IMR-90 (cell line): ENCODE measurements at regions not wholly inside any gene's neighbourhood (a gene's known extent, or its start where the extent isn't known, plus 50 kb on each side); places are given as distances from the start of the nearest gene placed in this dataset.

Source experiments
- ATAC-seq: fragments of 200-7000 bp; cut with Tn5 transposase; 2 replicates; pipeline ENCODE4 v1.9.1; 2020; ENCODE audit warnings: low read depth, mild to moderate bottlenecking, moderate library complexity
- BruUV-seq: library from RNA; stranded (reverse); fragments of 400-500 nt; replicated peaks from 2 replicates; lab custom pipeline; 2021; lab: Mats Ljungman, UMichigan
- CTCF ChIA-PET: fragments of 300-600 bp; formaldehyde crosslinking; extraction: SDS; loops from one replicate; lab custom pipeline; 2021; ENCODE audit warnings: antibody characterized with exemption; lab: Yijun Ruan, JAX
- POLR2A ChIA-PET: fragments of 300-600 bp; sonication (Branson Sonifier 250); formaldehyde crosslinking; loops from one replicate; lab custom pipeline; 2022; ENCODE audit warnings: antibody characterized with exemption; ENCODE audit not compliant: unreplicated experiment; lab: Charles Lee
- DNase-seq: peaks from one replicate; pipeline ENCODE4 v3.0.0; 2013
- H2AFZ ChIP-seq: replicated peaks from 2 replicates; pipeline ENCODE3; 2013; ENCODE audit warnings: low read length, mild to moderate bottlenecking; ENCODE audit not compliant: poor library complexity
- H2AK5ac ChIP-seq: 2 replicates; pipeline ENCODE4 v1.6.1; 2013; ENCODE audit warnings: low read depth, low read length, inconsistent platforms
- H2AK9ac ChIP-seq: replicated peaks from 2 replicates; pipeline ENCODE3; 2013; ENCODE audit warnings: mild to moderate bottlenecking, low read depth, low read length, moderate library complexity; ENCODE audit not compliant: poor library complexity
- H2BK120ac ChIP-seq: 2 replicates; pipeline ENCODE4 v1.6.1; 2013; ENCODE audit warnings: low read depth, low read length, inconsistent platforms
- H2BK15ac ChIP-seq: 3 replicates; pipeline ENCODE4 v1.6.1; 2013; ENCODE audit warnings: low read depth, low read length, inconsistent platforms
- H2BK20ac ChIP-seq: 2 replicates; pipeline ENCODE4 v1.6.1; 2013; ENCODE audit warnings: low read depth, mild to moderate bottlenecking, inconsistent platforms, low read length, moderate library complexity
- H2BK5ac ChIP-seq: 2 replicates; pipeline ENCODE4 v1.6.1; 2013; ENCODE audit warnings: mild to moderate bottlenecking, low read depth, low read length, inconsistent platforms; ENCODE audit not compliant: poor library complexity, severe bottlenecking
- H3K14ac ChIP-seq: replicated peaks from 2 replicates; pipeline ENCODE4 v1.6.1; 2013; ENCODE audit warnings: low read depth, low read length, inconsistent platforms
- H3K18ac ChIP-seq: 2 replicates; pipeline ENCODE4 v1.6.1; 2013; ENCODE audit warnings: low read depth, low read length, control low read depth
- H3K23ac ChIP-seq: 2 replicates; pipeline ENCODE4 v1.6.1; 2013; ENCODE audit warnings: low read depth, low read length, inconsistent platforms
- H3K27ac ChIP-seq: 2 replicates; pipeline ENCODE4 v1.5.1; 2013; ENCODE audit warnings: mild to moderate bottlenecking, control low read depth, low read length; ENCODE audit not compliant: insufficient read depth
- H3K27me3 ChIP-seq: 2 replicates; pipeline ENCODE4 v1.6.1; 2013; ENCODE audit warnings: low read length; ENCODE audit not compliant: control insufficient read depth, insufficient read depth
- H3K36me3 ChIP-seq: 2 replicates; pipeline ENCODE4 v1.6.1; 2013; ENCODE audit warnings: low read length, mixed read lengths; ENCODE audit not compliant: control insufficient read depth, insufficient read depth
- H3K4ac ChIP-seq: 2 replicates; pipeline ENCODE4 v1.6.1; 2013; ENCODE audit warnings: low read depth, low read length, inconsistent platforms
- H3K4me1 ChIP-seq: 2 replicates; pipeline ENCODE4 v1.6.1; 2013; ENCODE audit warnings: low read length, mixed read lengths; ENCODE audit not compliant: control insufficient read depth, insufficient read depth
- H3K4me2 ChIP-seq: 2 replicates; pipeline ENCODE4 v1.6.1; 2013; ENCODE audit warnings: low read depth, mild to moderate bottlenecking, control low read depth, low read length, moderate library complexity
- H3K4me3 ChIP-seq: 2 replicates; pipeline ENCODE4 v1.5.1; 2013; ENCODE audit warnings: low read depth, mild to moderate bottlenecking, control low read depth, low read length, moderate library complexity; ENCODE audit not compliant: insufficient read depth
- H3K56ac ChIP-seq: 2 replicates; pipeline ENCODE4 v1.6.1; 2013; ENCODE audit warnings: low read length, inconsistent platforms; ENCODE audit not compliant: insufficient read depth; ENCODE audit errors: extremely low read depth
- H3K79me1 ChIP-seq, 2 experiments: 2 replicates each; pipeline ENCODE4 v1.6.1; 2013; ENCODE audit warnings: low read length in 2 of 2, inconsistent platforms in 1 of 2, low read depth in 1 of 2
- H3K9ac ChIP-seq: 2 replicates; pipeline ENCODE4 v1.6.1; 2013; ENCODE audit warnings: low read depth, low read length, control low read depth
- H3K9me1 ChIP-seq: 2 replicates; pipeline ENCODE4 v1.6.1; 2013; ENCODE audit warnings: low read length, inconsistent platforms; ENCODE audit not compliant: insufficient read depth
- H3K9me3 ChIP-seq: 2 replicates; pipeline ENCODE4 v1.6.1; 2013; ENCODE audit warnings: low read length; ENCODE audit not compliant: control insufficient read depth, insufficient read depth
- H4K20me1 ChIP-seq: 2 replicates; pipeline ENCODE4 v1.6.1; 2013; ENCODE audit warnings: low read length, inconsistent platforms; ENCODE audit not compliant: insufficient read depth
- H4K5ac ChIP-seq: 2 replicates; pipeline ENCODE4 v1.6.1; 2013; ENCODE audit warnings: mild to moderate bottlenecking, low read depth, low read length, control low read depth
- H4K8ac ChIP-seq, 2 experiments: 2 replicates each; pipeline ENCODE4 v1.6.1; 2013; ENCODE audit warnings: low read depth in 2 of 2, low read length in 2 of 2, control low read depth in 1 of 2, inconsistent platforms in 1 of 2
- H4K91ac ChIP-seq: 2 replicates; pipeline ENCODE4 v1.6.1; 2013; ENCODE audit warnings: low read depth, low read length, inconsistent platforms; ENCODE audit not compliant: insufficient read depth
- BHLHE40 ChIP-seq: fragments of 150-350 bp; IDR thresholded peaks from 2 replicates; pipeline ENCODE4 v1.6.1; 2016; ENCODE audit warnings: mild to moderate bottlenecking, low read depth, low read length
- CEBPB ChIP-seq: IDR thresholded peaks from 2 replicates; pipeline ENCODE4 v1.6.1; 2012; ENCODE audit warnings: low read depth, low read length, improper control_type of control experiment
- CHD1 ChIP-seq: IDR thresholded peaks from 2 replicates; pipeline ENCODE4 v1.6.1; 2012; ENCODE audit warnings: low read depth, low read length, improper control_type of control experiment
- FOS ChIP-seq: fragments of 150-350 bp; IDR thresholded peaks from 2 replicates; pipeline ENCODE4 v1.6.1; 2016; ENCODE audit warnings: low read depth, low read length
- MAFK ChIP-seq: IDR thresholded peaks from 2 replicates; pipeline ENCODE4 v1.6.1; 2012; ENCODE audit warnings: low read depth, low read length, improper control_type of control experiment
- MAZ ChIP-seq: IDR thresholded peaks from 2 replicates; pipeline ENCODE4 v1.6.1; 2012; ENCODE audit warnings: low read depth, mild to moderate bottlenecking, low read length, improper control_type of control experiment, moderate library complexity, borderline replicate concordance
- MXI1 ChIP-seq: IDR thresholded peaks from 2 replicates; pipeline ENCODE4 v1.6.1; 2012; ENCODE audit warnings: low read depth, mild to moderate bottlenecking, low read length, moderate library complexity, borderline replicate concordance
- NFE2L2 ChIP-seq: fragments of 150-350 bp; IDR thresholded peaks from 2 replicates; pipeline ENCODE4 v1.6.1; 2016; ENCODE audit warnings: low read depth, mild to moderate bottlenecking, low read length
- POLR2A ChIP-seq: IDR thresholded peaks from 2 replicates; pipeline ENCODE4 v1.6.1; 2012; ENCODE audit warnings: mild to moderate bottlenecking, low read depth, low read length
- RAD21 ChIP-seq: IDR thresholded peaks from 2 replicates; pipeline ENCODE4 v1.6.1; 2012; ENCODE audit warnings: low read length, improper control_type of control experiment
- RCOR1 ChIP-seq: IDR thresholded peaks from 2 replicates; pipeline ENCODE4 v1.6.1; 2012; ENCODE audit warnings: mild to moderate bottlenecking, low read length, improper control_type of control experiment; ENCODE audit not compliant: insufficient replicate concordance
- RFX5 ChIP-seq: IDR thresholded peaks from 2 replicates; pipeline ENCODE4 v1.8.0; 2012; ENCODE audit warnings: low read depth, mild to moderate bottlenecking, low read length, moderate library complexity
- SMC3 ChIP-seq: fragments of 150-350 bp; IDR thresholded peaks from 2 replicates; pipeline ENCODE4 v1.6.1; 2016; ENCODE audit warnings: low read depth, mild to moderate bottlenecking, antibody characterized with exemption, low read length, moderate library complexity
- USF2 ChIP-seq: fragments of 150-350 bp; IDR thresholded peaks from 2 replicates; pipeline ENCODE4 v1.6.1; 2017; ENCODE audit warnings: mild to moderate bottlenecking, antibody characterized with exemption, low read length, low read depth
- WGBS, 2 experiments: methylation state at CpG; one replicate each; pipeline versions ENCODE4 v1.1.5 to v1.1.7; 2013; ENCODE audit warnings: missing lambda C conversion rate in 2 of 2; ENCODE audit not compliant: insufficient read length in 1 of 2; ENCODE audit errors: extremely low coverage in 2 of 2; 5-methylcytosine and 5-hydroxymethylcytosine counted together
- dilution Hi-C: fragments of 300-500 bp; cut with HindIII; formaldehyde crosslinking; loops from one replicate; pipeline ENCODE4 v1.14.3; 2018; ENCODE audit warnings: low sequenced_read_pairs; ENCODE audit not compliant: unreplicated experiment
- in situ Hi-C: fragments of 300-500 bp; cut with MboI; formaldehyde crosslinking; loops from 3 replicates; pipeline ENCODE4 v1.14.3; 2019; ENCODE audit warnings: low sequenced_read_pairs, inconsistent platforms, mixed read lengths
- intact Hi-C: fragments of 100-400 bp; cut with micrococcal nuclease; formaldehyde crosslinking; loops from 2 replicates; pipeline ENCODE4 v1.10.0; 2022
- TF ChIP-seq, protein P1 (sequence below): fragments of 150-350 bp; IDR thresholded peaks from 2 replicates; pipeline ENCODE4 v1.6.1; 2016; ENCODE audit warnings: low read depth, mild to moderate bottlenecking, low read length, moderate library complexity, borderline replicate concordance
- TF ChIP-seq, protein P2 (sequence below): conservative IDR thresholded peaks from 2 replicates; pipeline ENCODE4 v1.5.1; 2012; ENCODE audit warnings: mild to moderate bottlenecking, low read depth, low read length, improper control_type of control experiment

DNA sequence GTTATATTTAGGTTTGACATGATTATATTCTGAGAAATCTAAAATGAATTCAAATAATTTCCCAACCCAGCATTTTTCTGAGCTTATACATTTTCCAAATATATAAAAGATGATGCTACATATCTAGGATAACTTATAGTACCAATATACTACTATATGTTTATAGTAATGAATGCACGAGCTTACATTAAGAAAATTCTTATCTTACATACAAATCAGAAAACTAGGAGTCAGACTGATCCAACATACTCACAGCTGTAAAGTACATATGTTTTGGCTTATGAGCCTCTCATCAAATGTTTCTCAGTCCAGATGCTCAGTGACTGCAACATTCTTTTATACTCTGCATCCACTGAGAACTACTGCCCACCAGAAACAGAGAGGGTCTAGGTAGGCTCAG, 491.3 kb upstream of the KLF12 start:
- no peak overlapping the region for H2BK120ac ChIP-seq
- intact Hi-C loops = no loop called here
- H2AK5ac ChIP-seq = no peak overlapping the region
- in situ Hi-C loops = no loop called here
- DNase-seq (peak; percentile 2), ATAC-seq (no peak)
- TF ChIP-seq RCOR1 (no peak), POLR2A (no peak), CEBPB (no peak), CHD1 (no peak), FOS (no peak), RFX5 (no peak), MAFK (no peak), BHLHE40 (no peak), RAD21 (no peak), USF2 (no peak), NFE2L2 (no peak), MAZ (no peak), MXI1 (no peak), SMC3 (no peak)
- TF ChIP-seq, protein P1, sequence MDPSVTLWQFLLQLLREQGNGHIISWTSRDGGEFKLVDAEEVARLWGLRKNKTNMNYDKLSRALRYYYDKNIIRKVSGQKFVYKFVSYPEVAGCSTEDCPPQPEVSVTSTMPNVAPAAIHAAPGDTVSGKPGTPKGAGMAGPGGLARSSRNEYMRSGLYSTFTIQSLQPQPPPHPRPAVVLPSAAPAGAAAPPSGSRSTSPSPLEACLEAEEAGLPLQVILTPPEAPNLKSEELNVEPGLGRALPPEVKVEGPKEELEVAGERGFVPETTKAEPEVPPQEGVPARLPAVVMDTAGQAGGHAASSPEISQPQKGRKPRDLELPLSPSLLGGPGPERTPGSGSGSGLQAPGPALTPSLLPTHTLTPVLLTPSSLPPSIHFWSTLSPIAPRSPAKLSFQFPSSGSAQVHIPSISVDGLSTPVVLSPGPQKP = no peak
- TF ChIP-seq, protein P2, sequence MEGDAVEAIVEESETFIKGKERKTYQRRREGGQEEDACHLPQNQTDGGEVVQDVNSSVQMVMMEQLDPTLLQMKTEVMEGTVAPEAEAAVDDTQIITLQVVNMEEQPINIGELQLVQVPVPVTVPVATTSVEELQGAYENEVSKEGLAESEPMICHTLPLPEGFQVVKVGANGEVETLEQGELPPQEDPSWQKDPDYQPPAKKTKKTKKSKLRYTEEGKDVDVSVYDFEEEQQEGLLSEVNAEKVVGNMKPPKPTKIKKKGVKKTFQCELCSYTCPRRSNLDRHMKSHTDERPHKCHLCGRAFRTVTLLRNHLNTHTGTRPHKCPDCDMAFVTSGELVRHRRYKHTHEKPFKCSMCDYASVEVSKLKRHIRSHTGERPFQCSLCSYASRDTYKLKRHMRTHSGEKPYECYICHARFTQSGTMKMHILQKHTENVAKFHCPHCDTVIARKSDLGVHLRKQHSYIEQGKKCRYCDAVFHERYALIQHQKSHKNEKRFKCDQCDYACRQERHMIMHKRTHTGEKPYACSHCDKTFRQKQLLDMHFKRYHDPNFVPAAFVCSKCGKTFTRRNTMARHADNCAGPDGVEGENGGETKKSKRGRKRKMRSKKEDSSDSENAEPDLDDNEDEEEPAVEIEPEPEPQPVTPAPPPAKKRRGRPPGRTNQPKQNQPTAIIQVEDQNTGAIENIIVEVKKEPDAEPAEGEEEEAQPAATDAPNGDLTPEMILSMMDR = no peak
- H4K91ac ChIP-seq = no peak overlapping the region
- H4K20me1 ChIP-seq = no peaks in the 10 kb centered on the region
- no peak overlapping the region for H2BK20ac ChIP-seq
- BruUV-seq = no TSS peak
- H4K5ac ChIP-seq = no peak overlapping the region
- no peak overlapping the region for H3K4ac ChIP-seq
- H2BK5ac ChIP-seq = no peak overlapping the region
- no peaks in the 10 kb centered on the region for H3K36me3 ChIP-seq
- H4K8ac ChIP-seq = no peak overlapping the region
- H3K18ac ChIP-seq = no peak overlapping the region
- no CpG with 5 or more reads among the region's 1 CpG for WGBS, 2 experiments
- no peaks in the 10 kb centered on the region for H3K9me1 ChIP-seq
- H2BK15ac ChIP-seq = no peak overlapping the region
- dilution Hi-C loops = no loop called here
- H3K9ac ChIP-seq = no peak overlapping the region
- H3K79me1 ChIP-seq = no peaks in the 10 kb centered on the region
- H3K4me2 ChIP-seq = no peak overlapping the region
- CTCF ChIA-PET = no interaction called here
- no peak overlapping the region for H3K14ac ChIP-seq
- no peak overlapping the region for H3K56ac ChIP-seq
- H3K4me1 ChIP-seq = no peaks in the 10 kb centered on the region
- H2AK9ac ChIP-seq = no peak overlapping the region
- no peak overlapping the region for H3K27ac ChIP-seq
- POLR2A ChIA-PET = no interaction called here
- no peak overlapping the region for H2AFZ ChIP-seq
- H3K4me3 ChIP-seq = no peak overlapping the region
- H3K27me3 ChIP-seq = no peaks in the 10 kb centered on the region
- H3K23ac ChIP-seq = no peak overlapping the region
- H3K9me3 ChIP-seq = no peaks in the 10 kb centered on the region
